ENCODE measurements at regions not wholly inside any gene's neighbourhood (a gene's known extent, or its start where the extent isn't known, plus 50 kb on each side); places are given as distances from the start of the nearest gene placed in this dataset.
A peak's percentile ranks its signal among the peaks of the same experiment; 100 is the strongest.

DNA sequence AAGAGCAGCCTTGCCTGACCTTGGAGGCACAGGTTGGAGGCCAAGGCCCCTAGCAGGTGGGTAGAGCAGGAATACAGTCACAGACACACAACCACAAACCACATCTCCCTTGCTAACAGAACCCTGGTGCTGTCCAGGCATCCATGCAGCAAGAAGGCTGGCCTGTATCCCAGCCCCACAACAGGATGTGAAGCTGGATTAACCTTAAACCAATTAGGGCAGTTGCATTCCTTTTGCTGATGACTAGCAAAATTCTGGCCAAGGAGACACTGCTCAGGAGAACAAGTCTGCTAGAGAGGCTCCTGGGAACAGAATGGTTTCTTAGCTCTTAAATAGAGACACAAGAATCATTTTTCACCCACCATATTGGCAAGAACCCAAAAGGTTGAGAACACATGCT lies 97.8 kb downstream of the C5orf15 start:
- no peak for FAIRE-seq
- Histone ChIP-seq H2AFZ (ENCODE audit: control insufficient read depth, low read length) (no peak overlapping the region), H3K9ac (ENCODE audit: control insufficient read depth, extremely low read depth, insufficient read depth, low read length) (no peak overlapping the region), H3K4me3 (ENCODE audit: control insufficient read depth in 2 of 3, extremely low read depth in 1 of 3, insufficient read depth in 2 of 3, low read depth in 1 of 3, low read length in 3 of 3) (no peak overlapping the region), H3K27me3 (ENCODE audit: control insufficient read depth, extremely low read depth, insufficient read depth, low read length) (peaks cover 4% of the 10 kb centered on the region), H3K4me1 (ENCODE audit: control insufficient read depth, extremely low read depth, insufficient read depth, low read length) (peaks cover 8% of the 10 kb centered on the region), H3K27ac (ENCODE audit: control insufficient read depth, insufficient read depth, low read length) (no peak overlapping the region), H4K20me1 (ENCODE audit: control insufficient read depth, extremely low read depth, insufficient read depth, low read length) (no peaks in the 10 kb centered on the region), H3K36me3 (ENCODE audit: control insufficient read depth in 2 of 2, extremely low read depth in 1 of 2, insufficient read depth in 2 of 2, low read length in 2 of 2) (no peaks in the 10 kb centered on the region), H3K9me3 (ENCODE audit: control insufficient read depth, low read depth, low read length) (no peaks in the 10 kb centered on the region), H3K79me2 (ENCODE audit: control insufficient read depth, insufficient read depth, low read length) (no peaks in the 10 kb centered on the region), H3K4me2 (ENCODE audit: control insufficient read depth, extremely low read depth, insufficient read depth, low read depth, low read length) (no peak overlapping the region), H3K9me1 (ENCODE audit: control insufficient read depth, extremely low read depth, insufficient read depth, low read length) (no peaks in the 10 kb centered on the region)
- dilution Hi-C loops (cut with MboI; ENCODE audit: extremely low pct_ligation_motif_present, low sequenced_read_pairs): no loop called here
- no peak for DNase-seq (ENCODE audit: low read depth, low spot score)
- TF ChIP-seq, protein P1, sequence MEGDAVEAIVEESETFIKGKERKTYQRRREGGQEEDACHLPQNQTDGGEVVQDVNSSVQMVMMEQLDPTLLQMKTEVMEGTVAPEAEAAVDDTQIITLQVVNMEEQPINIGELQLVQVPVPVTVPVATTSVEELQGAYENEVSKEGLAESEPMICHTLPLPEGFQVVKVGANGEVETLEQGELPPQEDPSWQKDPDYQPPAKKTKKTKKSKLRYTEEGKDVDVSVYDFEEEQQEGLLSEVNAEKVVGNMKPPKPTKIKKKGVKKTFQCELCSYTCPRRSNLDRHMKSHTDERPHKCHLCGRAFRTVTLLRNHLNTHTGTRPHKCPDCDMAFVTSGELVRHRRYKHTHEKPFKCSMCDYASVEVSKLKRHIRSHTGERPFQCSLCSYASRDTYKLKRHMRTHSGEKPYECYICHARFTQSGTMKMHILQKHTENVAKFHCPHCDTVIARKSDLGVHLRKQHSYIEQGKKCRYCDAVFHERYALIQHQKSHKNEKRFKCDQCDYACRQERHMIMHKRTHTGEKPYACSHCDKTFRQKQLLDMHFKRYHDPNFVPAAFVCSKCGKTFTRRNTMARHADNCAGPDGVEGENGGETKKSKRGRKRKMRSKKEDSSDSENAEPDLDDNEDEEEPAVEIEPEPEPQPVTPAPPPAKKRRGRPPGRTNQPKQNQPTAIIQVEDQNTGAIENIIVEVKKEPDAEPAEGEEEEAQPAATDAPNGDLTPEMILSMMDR (optimal IDR thresholded peaks at IDR 0.05 in 1 of 3, IDR thresholded peaks at IDR 0.05 in 1 of 3, conservative IDR thresholded peaks at IDR 0.05 in 1 of 3; ENCODE audit: extremely low read depth in 1 of 3, insufficient read depth in 2 of 3, low read length in 3 of 3): no peak

DNA sequence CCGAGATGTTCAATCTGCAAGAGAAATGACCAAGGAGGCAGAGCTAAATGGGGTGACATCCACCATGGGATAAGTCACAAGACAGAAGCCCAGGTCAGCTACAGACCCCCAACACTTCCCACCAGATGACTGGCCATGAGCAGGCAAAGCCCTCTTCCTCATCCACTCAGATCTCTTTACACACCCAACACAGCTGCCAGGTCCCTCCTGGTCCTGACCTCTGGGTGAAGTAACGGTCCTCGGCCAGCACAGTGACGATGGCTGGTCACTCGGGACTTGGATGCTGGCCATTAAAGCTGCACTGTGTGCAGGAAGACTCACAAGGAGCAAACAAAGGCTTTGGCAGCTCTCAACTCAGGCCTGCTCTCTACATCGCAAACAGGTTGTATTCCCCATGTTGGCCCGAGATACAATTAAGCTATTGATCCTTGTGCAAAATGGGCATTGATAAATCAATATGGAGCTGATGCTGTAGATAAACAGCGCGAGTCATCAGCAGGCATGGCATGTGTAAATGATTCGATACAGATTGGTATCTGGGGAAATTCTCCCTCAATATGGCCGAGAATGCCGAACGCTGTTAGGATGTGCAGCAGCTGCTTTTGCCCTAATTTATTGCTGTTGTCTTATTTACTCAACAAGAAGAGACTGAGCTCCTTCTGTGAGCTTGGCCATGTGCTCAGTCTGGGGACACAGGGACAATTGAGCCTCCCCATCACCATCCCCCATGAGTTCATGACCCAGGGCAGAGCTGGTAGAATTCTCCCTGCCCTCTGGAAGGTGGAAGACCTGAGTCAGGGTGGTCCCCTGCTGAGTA lies 98.7 kb downstream of the C5orf15 start:
- H3K79me2 ChIP-seq (ENCODE audit: control insufficient read depth, insufficient read depth, low read length): no peaks in the 10 kb centered on the region
- no peaks in the 10 kb centered on the region for H3K9me3 ChIP-seq (ENCODE audit: control insufficient read depth, low read depth, low read length)
- H3K27me3 ChIP-seq (ENCODE audit: control insufficient read depth, extremely low read depth, insufficient read depth, low read length): peaks cover 13% of the 10 kb centered on the region
- H3K36me3 ChIP-seq (ENCODE audit: control insufficient read depth in 2 of 2, extremely low read depth in 1 of 2, insufficient read depth in 2 of 2, low read length in 2 of 2): no peaks in the 10 kb centered on the region
- dilution Hi-C loops (cut with MboI; ENCODE audit: extremely low pct_ligation_motif_present, low sequenced_read_pairs): loop anchor here (5.0 kb wide), 1 partner anchor 67 kb away; no protein-coding TSS in a partner anchor
- H4K20me1 ChIP-seq (ENCODE audit: control insufficient read depth, extremely low read depth, insufficient read depth, low read length): no peaks in the 10 kb centered on the region
- no peak overlapping the region for H3K4me3 ChIP-seq (ENCODE audit: control insufficient read depth in 2 of 3, extremely low read depth in 1 of 3, insufficient read depth in 2 of 3, low read depth in 1 of 3, low read length in 3 of 3)
- no peaks in the 10 kb centered on the region for H3K9me1 ChIP-seq (ENCODE audit: control insufficient read depth, extremely low read depth, insufficient read depth, low read length)
- no peak overlapping the region for H3K9ac ChIP-seq (ENCODE audit: control insufficient read depth, extremely low read depth, insufficient read depth, low read length)
- no peak for DNase-seq (ENCODE audit: low read depth, low spot score)
- H2AFZ ChIP-seq (ENCODE audit: control insufficient read depth, low read length): no peak overlapping the region
- peaks cover 8% of the 10 kb centered on the region for H3K4me1 ChIP-seq (ENCODE audit: control insufficient read depth, extremely low read depth, insufficient read depth, low read length)
- FAIRE-seq: no peak
- H3K27ac ChIP-seq (ENCODE audit: control insufficient read depth, insufficient read depth, low read length): no peak overlapping the region
- TF ChIP-seq EZH2 (IDR thresholded peaks at IDR 0.05; ENCODE audit: low read length): no peak
- TF ChIP-seq, protein P1 (optimal IDR thresholded peaks at IDR 0.05 in 1 of 3, IDR thresholded peaks at IDR 0.05 in 1 of 3, conservative IDR thresholded peaks at IDR 0.05 in 1 of 3; ENCODE audit: extremely low read depth in 1 of 3, insufficient read depth in 2 of 3, low read length in 3 of 3): peak in 1 of 3 experiments; percentile 6
- H3K4me2 ChIP-seq (ENCODE audit: control insufficient read depth, extremely low read depth, insufficient read depth, low read depth, low read length): no peak overlapping the region
